ENCODE measurements at regions not wholly inside any gene's neighbourhood (a gene's known extent, or its start where the extent isn't known, plus 50 kb on each side); places are given as distances from the start of the nearest gene placed in this dataset.
A peak's percentile ranks its signal among the peaks of the same experiment; 100 is the strongest.
"Not testable (repeated sequence)": the region's sequence is repeated elsewhere in the genome, so short reads cannot be mapped to it uniquely, and the experiment has no call there.

DNA sequence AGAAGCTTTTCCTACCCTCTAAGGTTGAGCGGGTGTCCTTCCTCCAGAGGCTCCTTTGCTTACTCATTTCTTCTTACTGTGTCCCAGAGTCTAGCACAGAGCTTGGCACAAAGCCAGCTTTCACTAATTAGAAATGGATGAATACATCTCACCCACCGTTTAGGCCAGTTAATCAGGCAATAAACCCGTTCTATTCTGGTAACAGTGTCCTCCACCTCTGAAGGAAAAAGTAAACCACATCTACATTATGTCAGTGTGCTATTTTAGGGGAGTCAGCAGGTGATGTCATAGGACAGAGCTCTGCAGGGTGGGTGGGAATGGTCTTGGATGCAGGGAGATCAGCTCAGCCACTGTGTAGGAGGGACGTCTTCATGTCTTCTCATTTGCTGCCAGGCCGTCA, 109.2 kb downstream of the OSTF1 start:
- no peak for DNase-seq

DNA sequence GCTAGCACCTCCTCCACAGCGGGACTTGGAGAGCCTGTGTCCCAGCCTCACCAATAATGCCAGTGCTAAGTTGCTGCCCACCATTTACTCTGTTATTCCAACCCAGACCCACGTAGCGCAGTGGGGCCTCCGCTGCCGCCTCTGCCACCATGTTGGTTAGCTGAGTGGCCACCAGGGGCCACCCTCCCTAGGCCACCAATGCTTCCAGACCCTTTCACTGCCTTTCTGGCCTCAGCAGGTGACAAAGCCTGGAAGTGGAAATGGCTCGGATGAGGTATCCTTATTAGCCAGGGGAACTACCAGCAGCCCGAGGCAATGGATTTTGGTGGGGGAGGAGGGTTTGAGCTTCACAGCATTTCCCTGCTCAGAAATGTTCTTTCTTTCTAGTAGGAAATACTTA, 110.1 kb downstream of the OSTF1 start:
- no peak for DNase-seq

DNA sequence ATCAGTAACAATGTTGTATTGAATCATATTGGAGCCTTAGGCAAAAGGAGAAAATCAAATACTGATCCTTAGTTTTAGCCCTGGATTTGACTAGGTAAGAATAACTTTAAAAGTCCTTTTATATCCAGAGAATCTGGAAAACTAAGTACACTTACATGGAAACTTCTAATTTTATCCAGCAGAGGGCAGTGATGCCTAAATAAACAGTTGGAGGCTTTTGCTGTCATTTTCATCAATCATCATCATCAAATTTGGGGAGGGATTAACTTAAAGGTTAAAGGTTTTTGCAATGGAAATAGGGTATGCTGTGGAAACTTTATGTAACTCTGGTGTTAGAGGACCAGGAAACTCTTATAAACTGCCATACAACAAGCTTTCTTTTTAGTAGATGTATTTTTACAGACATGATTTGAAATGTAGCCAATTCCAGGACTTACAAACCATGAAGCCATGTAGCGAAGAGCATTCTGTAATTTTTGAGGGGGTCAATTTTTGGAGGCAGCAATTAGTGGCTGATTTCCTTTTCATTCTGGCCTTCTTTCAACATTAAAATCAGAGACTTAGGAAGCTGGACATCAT, 112.7 kb downstream of the OSTF1 start:
- peak; percentile 21 for DNase-seq

DNA sequence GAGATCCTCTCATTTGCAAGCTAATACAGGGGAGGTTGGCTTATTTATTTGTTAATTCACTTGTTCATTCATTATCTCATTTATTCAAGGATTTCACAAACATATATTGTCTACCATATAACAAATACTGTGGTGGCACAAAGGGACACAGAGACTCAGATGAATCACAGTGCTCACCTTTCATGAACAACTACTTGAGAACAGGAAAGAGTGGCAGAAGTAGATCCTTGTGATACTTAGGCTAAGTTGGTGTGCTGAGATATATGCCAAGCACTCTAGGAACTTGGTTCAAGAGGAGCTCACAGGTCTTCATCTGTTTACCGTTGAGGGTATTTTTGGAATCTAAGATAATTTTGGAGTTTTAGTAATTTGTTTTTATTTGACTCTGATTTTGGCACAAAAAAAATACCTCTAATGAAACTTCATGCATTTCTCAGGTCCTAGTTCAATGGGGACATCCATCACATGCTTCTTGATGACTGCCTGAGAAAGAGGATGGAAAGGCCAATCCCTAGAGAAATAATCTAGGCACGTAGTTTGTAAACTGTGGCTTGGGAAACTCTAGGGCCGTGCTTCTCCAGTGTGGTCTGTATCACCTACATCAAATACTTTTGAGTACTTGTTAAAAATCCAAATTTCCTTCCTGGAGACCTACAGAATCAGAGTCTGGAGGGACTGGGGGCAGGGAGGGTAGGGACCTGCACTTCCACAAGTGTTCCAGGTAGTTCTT, 113.3 kb downstream of the OSTF1 start:
- no peak for DNase-seq

DNA sequence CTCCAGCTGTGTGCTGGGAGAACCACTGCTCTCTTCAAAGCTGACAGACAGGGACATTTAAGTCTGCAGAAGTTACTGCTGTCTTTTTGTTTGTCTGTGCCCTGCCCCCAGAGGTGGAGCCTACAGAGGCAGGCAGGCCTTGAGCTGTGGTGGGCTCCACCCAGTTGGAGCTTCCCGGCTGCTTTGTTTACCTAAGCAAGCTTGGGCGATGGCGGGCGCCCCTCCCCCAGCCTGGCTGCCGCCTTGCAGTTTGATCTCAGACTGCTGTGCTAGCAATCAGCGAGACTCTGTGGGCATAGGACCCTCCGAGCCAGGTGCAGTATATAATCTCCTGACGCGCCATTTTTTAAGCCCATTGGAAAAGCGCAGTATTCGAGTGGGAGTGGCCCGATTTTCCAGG, 119.7 kb downstream of the OSTF1 start:
- not testable (repeated sequence) for DNase-seq

DNA sequence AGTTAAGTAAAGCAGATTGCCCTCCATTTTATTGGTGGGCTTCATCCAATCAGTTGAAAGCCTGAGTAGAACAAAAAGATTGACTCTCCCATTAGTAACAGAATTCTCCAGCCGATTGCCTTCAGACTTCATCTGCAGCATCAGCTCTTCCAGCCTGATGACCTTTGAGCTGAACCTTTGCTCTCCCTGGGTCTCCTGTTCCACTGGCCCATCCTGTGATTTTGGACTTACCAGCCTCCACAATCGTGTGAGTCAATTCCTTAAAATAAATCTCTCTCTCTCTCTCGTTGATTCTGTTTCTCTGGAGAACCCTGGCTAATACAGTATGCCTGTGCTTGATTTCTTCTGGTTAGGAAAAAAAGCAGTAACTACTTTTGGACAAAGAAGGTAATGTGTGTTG, 121.9 kb downstream of the OSTF1 start:
- DNase-seq: no peak

DNA sequence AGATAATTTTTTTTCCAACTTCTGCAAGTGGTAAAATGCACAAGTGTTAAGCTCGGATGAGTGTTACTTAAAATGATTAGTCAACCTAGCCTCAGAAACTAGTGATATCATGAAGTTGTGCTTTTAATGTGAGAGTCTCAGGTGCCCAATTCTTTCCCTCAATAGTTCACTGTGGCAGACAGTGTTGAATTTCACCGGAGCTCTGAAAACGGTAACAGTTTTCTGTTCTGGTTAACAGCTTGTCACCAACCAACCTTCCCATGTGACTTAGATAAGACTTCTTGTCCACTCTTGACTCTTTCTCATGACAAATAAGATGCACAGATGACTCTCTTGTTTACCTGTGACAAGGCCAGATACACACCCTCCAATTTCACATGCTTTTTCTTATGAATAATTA, 125.5 kb downstream of the OSTF1 start:
- DNase-seq: no peak

DNA sequence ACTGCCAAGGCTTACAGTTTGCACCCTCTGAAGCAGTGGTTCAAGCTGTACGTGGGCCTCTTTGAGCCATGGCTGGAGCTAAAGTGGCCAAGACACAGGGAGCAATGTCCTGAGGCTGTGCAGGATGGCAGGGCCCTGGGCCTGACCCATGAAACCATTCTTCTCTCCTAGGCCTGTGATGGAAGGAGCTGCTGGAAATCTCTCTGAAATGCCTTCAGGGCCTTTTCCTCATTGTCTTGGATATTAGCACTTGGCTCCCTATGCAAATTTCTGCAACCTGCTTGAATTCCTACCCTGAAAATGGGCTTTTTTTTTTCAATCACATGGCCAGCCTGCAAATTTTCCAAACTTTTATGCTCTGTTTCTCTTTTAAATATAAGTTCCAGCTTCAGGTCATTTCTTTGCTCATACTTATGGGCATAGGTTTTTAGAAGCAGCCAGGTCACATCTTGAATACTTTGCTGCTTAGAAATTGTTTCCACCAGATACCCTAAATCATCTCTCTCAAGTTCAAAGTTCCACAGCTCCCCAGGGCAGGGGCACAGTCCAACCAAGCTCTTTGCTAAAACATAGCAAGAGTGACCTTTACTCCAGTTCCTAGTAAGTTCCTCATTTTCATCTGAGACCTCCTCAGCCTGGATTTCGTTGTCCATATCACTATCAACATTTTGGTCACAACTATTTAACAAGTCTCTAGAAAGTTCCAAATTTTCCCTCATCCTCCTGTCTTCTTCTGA, 138.3 kb downstream of the OSTF1 start:
- no peak for DNase-seq

DNA sequence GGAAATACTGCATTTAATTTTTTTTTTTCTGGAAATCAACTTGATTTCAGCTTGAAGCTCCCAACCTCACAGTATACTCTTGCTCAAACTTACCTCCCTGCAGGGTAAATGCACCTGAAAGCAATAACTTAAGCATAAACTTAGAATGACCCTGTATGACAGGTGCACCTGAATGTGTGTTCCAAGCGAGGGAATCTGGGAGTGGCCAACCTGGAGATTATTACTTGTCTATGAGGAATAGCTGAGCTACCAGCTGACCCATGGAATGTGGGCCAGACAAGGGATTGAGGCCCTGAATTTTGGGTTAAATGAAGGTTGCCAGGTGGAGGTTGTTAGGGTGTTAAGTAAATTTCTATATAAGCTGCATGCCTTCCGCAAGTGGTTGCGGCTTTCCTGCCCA, 140.6 kb downstream of the OSTF1 start:
- DNase-seq: no peak

DNA sequence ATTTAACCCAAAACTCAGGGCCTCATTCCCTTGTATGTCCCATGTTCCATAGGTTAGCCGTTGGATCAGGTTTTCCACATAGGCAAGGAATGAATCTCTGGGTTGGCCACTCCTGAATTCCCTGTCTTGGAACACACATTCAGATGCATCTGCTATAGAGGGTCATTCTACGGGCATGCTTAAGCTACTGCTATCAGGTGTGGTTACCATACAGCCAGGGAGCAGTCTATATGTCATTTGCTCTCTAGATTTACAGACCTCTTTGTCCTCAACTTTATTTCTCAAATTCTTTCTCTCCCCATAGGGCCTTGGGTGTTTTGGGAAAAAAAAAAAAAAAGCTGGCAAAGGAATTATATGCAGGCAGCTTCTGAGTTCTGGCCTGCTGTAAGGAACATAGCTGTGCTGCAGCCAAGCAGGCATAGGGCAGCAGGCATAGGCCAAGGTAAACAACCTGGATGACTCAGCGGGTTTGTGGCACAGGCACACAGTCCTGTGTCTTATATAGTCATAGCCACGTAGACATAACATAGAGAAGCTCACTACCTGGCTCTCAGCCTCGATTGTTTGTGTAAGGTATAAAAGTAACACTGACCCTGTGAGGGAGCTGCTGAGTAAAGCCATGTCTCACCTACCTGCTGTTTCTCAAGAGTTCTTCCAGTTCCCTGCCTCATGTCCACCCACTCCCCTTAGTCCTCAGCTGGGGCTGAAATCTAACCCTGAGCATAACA, 141.5 kb downstream of the OSTF1 start:
- DNase-seq: no peak

DNA sequence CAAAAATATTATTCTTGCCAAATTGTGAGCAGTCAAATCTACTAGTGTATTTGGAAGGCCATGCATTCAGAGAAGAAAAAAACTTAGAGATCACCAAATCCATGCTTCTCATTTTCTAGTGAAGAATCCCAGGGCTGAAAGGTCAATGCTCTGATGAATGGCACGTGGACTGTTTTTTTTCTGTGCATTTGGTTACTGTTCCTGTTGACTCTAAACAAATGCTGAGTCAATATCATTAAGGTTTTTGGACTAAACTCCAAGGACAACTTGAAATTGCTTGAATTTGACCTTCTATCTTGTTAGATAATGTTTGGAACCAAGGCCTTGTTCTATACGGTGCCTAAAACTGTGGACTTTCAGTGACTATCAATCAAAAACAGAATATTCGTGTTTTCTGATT, 142.2 kb downstream of the OSTF1 start:
- no peak for DNase-seq

DNA sequence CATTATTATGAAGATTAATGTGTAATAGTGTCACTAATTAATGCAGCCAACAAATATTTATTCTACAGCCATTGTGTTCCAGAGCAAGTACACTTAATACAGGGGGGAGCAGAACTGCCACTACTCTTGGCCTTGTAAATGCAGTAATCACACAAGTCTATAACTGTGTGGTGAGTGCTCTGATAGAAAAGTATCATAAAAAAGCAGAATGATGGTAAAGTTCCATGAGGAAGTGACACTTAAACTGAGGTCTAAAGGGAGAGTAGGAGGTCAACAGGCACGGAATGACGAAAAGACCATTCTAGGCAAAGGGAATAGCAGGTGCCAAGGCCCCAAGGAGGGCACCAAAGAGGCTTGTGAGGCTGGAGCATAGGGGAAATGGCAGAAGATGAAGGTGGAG, 142.9 kb downstream of the OSTF1 start:
- DNase-seq: no peak

DNA sequence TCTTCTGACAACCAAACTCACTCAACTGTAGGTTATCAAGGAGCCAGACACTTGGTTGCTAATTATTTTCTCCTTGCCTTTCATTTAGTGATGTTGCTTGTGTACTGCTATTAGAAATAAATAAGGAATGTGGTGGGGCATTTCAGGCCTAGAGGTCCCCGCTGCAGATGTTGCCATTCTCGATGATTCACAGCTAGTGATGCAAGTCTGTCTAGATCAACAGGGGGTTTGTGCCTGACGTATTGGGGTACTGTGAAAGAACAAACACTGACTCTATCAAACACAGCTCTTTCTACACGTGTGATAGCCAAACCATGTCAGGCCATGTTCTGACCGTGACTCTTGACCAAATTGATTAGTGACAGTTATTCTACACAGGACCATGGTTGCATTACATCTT, 144.7 kb downstream of the OSTF1 start:
- no peak for DNase-seq

DNA sequence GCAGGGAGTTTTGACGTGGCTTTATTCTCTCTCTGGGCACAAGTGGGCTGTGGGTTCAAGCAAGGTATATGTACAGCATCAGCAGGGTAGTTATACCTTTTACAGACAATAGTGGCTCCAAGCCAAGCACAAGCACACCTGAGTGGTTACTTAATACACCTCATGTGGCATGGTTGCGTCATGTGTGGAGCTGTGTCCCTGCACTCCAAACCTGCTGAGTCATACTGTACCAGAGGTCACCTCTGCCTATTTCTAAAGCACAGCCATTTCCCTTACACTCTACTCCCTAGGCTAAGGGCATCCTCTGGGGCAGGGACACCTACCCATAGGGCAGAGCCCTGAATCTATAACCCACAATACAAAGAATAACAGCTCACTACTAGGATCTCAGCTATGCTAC, 147.3 kb downstream of the OSTF1 start:
- DNase-seq: no peak

DNA sequence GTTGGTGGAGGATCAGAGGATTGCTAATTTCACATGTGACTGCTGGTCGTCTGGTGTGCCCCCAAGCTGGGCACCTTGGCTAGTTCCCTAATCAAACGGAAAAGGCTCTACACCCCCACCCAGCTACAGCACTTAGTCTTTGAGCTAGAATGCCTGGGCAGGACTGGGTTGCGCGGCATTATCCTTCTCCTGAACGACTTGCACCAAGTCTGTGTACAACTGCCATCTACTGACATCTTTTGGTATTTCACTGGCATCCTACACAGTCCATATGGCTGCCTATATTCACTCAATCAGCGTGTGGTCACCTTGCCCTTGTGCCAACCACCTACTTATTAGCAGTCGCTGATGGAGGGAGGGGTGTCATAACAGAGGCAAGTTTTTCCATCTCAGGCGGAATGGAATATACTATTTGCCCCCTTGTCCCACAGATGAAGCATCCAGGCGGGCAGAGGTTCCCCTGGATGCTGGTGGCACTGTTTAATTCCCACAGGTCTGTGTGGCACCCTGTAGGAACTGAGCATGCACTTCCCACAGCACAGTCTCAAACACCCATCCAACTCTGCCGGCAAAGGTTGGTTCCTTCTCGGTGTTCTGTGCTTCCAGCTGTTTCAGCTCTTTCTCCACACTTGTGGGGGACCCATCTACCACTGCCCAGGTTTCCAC, 150.1 kb downstream of the OSTF1 start:
- peak; percentile 26 for DNase-seq

DNA sequence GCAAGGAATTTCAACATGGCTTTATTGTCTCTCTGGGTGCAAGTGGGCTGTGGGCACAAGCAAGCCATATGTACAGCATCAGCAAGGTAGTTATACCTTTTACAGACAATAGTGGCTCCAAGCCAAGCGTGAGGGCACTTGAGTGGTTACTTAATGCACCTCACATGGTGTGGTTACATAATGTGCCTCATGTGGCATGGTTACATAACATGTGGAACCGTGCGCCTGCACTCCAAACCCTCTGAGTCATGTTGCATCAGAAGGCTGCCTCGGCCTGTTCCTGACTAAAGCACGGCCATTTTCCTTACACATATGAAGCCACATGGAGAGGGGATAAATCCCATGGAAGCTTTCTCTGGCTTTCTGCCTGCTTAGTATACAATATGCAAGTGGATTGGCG, 150.9 kb downstream of the OSTF1 start:
- DNase-seq: no peak

DNA sequence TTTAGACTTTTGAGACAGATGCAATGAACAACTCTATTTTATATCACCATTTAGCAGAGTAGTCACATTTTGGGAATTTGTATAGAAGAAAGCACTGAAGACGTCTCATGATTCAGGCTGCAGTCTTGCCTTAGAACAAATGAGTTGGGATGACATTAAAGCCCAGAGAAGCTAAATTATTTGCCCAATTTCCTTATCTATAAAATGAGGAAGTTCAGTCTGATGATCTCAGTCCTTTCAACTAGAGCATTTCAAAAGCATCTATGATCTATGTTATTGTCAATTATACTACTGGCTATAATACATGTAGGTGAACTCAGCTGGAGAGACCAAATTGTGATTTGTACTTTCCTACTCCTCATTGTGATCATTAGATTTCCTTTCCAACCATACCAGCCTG, 154.1 kb downstream of the OSTF1 start:
- DNase-seq: no peak

DNA sequence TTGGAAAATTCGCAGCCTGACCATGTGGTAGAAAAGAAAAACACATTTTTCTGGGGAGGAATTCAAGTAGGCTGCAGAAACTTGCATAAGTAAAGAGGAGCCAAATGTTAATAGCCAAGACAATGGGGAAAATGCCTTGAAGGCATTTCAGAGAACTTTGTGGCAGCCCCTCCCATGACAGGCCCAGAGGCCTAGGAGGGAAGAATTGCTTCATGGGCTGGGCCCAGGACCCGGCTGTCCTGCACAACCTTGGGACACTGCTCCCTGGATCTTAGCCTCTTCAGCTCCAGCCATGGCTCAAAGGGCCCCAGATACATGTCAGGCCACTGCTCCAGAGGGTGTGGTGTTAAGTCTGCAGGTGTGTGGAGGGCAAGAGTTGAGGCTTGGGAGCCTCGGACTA, 158.6 kb downstream of the OSTF1 start:
- DNase-seq: no peak

DNA sequence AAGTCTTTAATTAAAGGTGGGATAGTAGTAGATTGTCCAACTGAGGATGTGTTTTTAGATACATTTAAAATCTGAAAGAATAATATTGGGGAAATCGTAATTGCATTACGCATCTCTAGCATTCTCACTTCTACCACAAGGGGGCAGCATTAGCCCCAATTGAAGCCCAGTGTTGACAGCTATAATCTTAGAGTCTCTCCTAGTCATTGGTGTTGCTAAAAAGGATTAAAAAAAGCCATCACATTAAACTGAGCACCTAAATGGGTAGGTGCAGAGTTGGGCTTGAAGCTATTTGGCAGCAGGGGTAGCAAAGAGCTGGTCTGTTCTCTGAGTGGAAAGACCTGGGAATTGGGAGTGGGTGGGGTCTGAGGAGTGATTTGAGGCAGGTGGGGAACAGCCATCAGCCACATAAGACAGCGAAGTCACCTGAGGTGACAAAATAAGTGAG, 177.2 kb downstream of the OSTF1 start:
- peak; percentile 3 for DNase-seq

DNA sequence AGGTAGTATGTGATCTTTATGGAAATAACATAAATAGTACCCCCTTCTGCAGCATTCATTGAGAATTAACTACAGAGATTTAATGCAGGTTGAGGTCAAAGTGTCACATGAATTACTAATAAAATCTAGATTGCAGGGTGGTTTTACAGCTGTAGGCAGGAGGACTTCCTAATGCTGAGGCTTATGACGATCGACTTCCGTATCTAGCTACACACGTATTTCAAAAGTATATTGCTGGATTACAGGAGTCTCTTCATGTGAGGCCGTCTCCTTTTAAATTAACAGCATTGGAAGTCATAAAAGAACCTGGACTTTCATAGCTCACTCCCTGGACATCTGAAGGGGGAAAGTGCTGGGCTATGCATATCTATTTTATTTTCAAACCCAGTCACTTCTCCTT, 180.9 kb downstream of the OSTF1 start:
- no peak for DNase-seq

DNA sequence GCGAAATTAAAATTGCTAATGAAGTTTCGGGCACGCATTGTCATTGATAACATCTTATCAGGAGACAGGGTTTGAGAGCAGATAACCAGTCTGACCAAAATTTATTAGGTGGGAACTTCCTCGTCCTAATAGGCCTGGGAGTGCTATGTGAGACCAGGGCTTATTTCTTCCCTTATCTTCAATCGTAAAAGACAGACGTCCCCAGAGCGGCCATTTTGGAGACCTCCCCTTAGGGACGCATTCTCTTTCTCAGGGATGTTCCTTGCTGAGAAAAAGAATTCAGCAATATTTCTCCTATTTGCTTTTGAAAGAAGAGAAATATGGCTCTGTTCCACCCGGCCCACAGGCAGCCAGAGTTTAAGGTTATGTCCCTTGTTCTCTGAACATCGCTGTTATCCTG, 184.7 kb downstream of the OSTF1 start:
- DNase-seq: not testable (repeated sequence)

DNA sequence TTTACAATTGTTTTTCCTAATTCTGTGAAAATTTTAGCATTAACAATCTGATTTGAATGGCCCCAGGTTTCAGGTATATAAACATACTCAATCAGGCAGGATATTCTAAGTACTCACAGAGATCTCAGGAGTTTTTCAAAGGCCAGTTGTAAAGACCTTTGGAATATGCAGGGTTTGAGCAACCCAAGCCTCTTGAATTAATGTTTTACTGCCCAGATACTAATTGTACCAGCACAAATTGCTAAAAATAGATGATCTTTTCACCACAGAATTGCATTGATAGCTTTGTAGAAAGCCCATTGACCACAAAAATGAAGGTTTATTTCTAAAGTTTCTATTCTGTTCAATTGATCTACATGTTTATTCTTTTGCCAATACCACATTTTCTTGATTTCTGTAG, 186.5 kb downstream of the OSTF1 start:
- DNase-seq: no peak

DNA sequence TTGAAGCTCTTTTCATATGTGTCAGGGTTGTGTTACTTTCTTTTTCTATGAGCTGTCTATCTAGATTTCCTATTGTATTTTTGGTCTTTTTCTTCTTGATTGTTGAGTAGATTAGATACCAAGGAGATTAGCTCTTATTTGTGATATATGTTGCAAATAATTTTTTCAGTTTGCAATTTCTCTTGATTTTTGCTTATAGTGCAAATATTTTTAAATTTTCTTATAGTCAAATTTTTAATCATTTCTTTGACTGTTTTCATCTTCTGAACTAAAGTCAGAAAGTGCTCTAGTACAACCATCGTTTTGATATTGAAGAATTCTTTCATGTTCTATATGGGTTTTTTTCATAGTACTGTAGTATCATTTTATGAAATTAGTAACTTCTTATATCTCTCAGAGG, 193.7 kb downstream of the OSTF1 start:
- DNase-seq: no peak
